ENCODE measurements at regions not wholly inside any gene's neighbourhood (a gene's known extent, or its start where the extent isn't known, plus 50 kb on each side); places are given as distances from the start of the nearest gene placed in this dataset.

GRCh38 chr6:5946701-5947100 lies 60.0 kb downstream of the NRN1 start:
- no peak for DNase-seq (ENCODE audit: low spot score)

GRCh38 chr6:5946181-5946580 lies 60.5 kb downstream of the NRN1 start:
- no peak for DNase-seq (ENCODE audit: low spot score)

- no peak for DNase-seq (ENCODE audit: low spot score)
Measured at GRCh38 chr6:5943591-5943990, 63.1 kb downstream of the NRN1 start.

GRCh38 chr6:5942591-5942990 lies 64.1 kb downstream of the NRN1 start:
- DNase-seq (ENCODE audit: low spot score), result no peak

GRCh38 chr6:5941188-5941587 lies 65.5 kb downstream of the NRN1 start:
- DNase-seq (ENCODE audit: low spot score), result no peak

GRCh38 chr6:5938934-5939333 lies 67.8 kb downstream of the NRN1 start:
- no peak for DNase-seq (ENCODE audit: low spot score)

GRCh38 chr6:5937936-5938706 lies 68.6 kb downstream of the NRN1 start:
- no peak for DNase-seq (ENCODE audit: low spot score)

GRCh38 chr6:5937169-5937909 lies 69.4 kb downstream of the NRN1 start:
- DNase-seq (ENCODE audit: low spot score), result no peak

GRCh38 chr6:5936631-5937030 lies 70.1 kb downstream of the NRN1 start:
- DNase-seq (ENCODE audit: low spot score), result no peak

- DNase-seq (ENCODE audit: low spot score), result no peak
Measured at GRCh38 chr6:5936140-5936539, 70.6 kb downstream of the NRN1 start.

- DNase-seq (ENCODE audit: low spot score), result no peak
Measured at GRCh38 chr6:5930968-5931367, 75.8 kb downstream of the NRN1 start.

GRCh38 chr6:5930143-5930770 lies 76.5 kb downstream of the NRN1 start:
- DNase-seq (ENCODE audit: low spot score), result no peak

- DNase-seq (ENCODE audit: low spot score), result no peak
Measured at GRCh38 chr6:5923840-5924239, 82.9 kb downstream of the NRN1 start.

- no peak for DNase-seq (ENCODE audit: low spot score)
Measured at GRCh38 chr6:5922230-5922629, 84.5 kb downstream of the NRN1 start.

GRCh38 chr6:5909721-5910120 lies 97.0 kb downstream of the NRN1 start:
- no peak for DNase-seq (ENCODE audit: low spot score)

GRCh38 chr6:5906842-5907241 lies 99.9 kb downstream of the NRN1 start:
- no peak for DNase-seq (ENCODE audit: low spot score)

GRCh38 chr6:5906340-5906670 lies 100.4 kb downstream of the NRN1 start:
- no peak for DNase-seq (ENCODE audit: low spot score)

GRCh38 chr6:5905431-5906339 lies 101.0 kb downstream of the NRN1 start:
- no peak for DNase-seq (ENCODE audit: low spot score)

GRCh38 chr6:5904532-5904931 lies 102.2 kb downstream of the NRN1 start:
- no peak for DNase-seq (ENCODE audit: low spot score)

GRCh38 chr6:5899216-5900045 lies 107.3 kb downstream of the NRN1 start:
- DNase-seq (ENCODE audit: low spot score), result no peak

- no peak for DNase-seq (ENCODE audit: low spot score)
Measured at GRCh38 chr6:5898563-5898962, 108.2 kb downstream of the NRN1 start.
